ENCODE measurements at regions not wholly inside any gene's neighbourhood (a gene's known extent, or its start where the extent isn't known, plus 50 kb on each side); places are given as distances from the start of the nearest gene placed in this dataset.

DNA sequence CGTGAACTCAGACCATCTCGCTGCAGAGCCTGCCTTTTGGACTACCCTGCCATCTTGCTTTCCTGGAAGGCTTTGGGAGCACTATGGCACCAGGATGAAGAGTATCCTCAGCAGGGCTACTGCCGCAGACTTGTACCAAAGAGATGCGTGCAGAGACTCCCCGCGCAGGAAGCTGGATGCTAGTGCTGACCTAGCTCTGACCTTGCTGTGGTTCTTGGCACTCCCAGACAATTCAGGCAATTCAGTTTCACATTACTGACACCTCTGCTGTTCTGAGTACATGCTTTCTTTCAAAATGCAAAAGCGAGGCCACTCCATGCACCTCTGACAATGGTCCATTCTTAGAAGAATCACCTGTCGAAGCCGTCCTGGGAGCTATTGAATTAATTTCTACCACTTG lies 251.5 kb upstream of the MEX3C start:
- Mint-ChIP-seq H3K4me1 (peaks cover 15% of the 10 kb centered on the region), H3K9me3 (no peaks in the 10 kb centered on the region), H3K36me3 (ENCODE audit: low read depth) (no peaks in the 10 kb centered on the region), H3K4me3 (no peak overlapping the region), H3K27ac (ENCODE audit: unreplicated experiment) (no peak overlapping the region), H3K27me3 (ENCODE audit: low read depth) (no peaks in the 10 kb centered on the region)
- DNase-seq (ENCODE audit: low read depth, low spot score): no peak
- TF ChIP-seq, protein P1, sequence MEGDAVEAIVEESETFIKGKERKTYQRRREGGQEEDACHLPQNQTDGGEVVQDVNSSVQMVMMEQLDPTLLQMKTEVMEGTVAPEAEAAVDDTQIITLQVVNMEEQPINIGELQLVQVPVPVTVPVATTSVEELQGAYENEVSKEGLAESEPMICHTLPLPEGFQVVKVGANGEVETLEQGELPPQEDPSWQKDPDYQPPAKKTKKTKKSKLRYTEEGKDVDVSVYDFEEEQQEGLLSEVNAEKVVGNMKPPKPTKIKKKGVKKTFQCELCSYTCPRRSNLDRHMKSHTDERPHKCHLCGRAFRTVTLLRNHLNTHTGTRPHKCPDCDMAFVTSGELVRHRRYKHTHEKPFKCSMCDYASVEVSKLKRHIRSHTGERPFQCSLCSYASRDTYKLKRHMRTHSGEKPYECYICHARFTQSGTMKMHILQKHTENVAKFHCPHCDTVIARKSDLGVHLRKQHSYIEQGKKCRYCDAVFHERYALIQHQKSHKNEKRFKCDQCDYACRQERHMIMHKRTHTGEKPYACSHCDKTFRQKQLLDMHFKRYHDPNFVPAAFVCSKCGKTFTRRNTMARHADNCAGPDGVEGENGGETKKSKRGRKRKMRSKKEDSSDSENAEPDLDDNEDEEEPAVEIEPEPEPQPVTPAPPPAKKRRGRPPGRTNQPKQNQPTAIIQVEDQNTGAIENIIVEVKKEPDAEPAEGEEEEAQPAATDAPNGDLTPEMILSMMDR (conservative IDR thresholded peaks at IDR 0.05): no peak

DNA sequence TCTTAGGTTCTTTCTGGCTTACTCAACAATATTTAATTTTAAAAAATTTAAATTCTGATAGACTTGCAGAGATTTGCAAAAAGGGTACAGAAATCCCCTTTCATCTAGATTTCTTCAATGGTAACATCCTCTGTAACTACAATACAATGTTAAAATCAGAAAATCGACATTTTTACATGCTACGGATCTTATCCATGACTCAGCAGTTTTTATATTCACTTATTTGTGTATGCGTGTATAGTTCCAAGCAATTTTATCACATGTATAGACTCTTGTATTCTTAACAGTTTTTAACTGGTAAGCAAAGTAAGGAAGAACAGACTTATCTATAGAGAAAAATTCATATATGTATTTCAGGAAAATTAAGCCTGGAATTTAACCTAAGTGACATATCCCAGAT lies 256.1 kb upstream of the MEX3C start:
- H3K27ac Mint-ChIP-seq (ENCODE audit: unreplicated experiment): no peak overlapping the region
- H3K36me3 Mint-ChIP-seq (ENCODE audit: low read depth): no peaks in the 10 kb centered on the region
- DNase-seq (ENCODE audit: low read depth, low spot score): no peak
- TF ChIP-seq, protein P1 (conservative IDR thresholded peaks at IDR 0.05): no peak
- no peaks in the 10 kb centered on the region for H3K27me3 Mint-ChIP-seq (ENCODE audit: low read depth)
- H3K4me1 Mint-ChIP-seq: peaks cover 15% of the 10 kb centered on the region
- H3K9me3 Mint-ChIP-seq: no peaks in the 10 kb centered on the region
- no peak overlapping the region for H3K4me3 Mint-ChIP-seq

DNA sequence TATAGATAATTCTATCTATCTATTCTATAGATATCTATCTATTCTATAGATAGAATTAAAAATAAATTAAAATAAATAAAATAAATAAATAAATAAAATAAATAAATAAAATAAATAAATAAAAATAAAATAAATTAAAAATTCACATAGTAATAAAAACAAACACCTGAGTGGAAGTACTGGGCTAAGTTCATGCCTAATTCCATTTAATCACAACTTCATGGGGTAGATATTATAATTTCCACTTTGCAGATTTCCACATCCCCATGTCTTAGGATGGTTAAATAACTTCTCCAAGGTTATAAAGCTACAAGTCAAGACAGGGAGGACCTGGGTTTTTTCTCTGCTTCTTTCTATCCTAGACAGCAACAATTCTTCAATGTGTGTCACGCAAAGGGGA lies 261.4 kb upstream of the MEX3C start:
- H3K27me3 Mint-ChIP-seq (ENCODE audit: low read depth): no peaks in the 10 kb centered on the region
- no peak for DNase-seq (ENCODE audit: low read depth, low spot score)
- peaks cover 3% of the 10 kb centered on the region for H3K36me3 Mint-ChIP-seq (ENCODE audit: low read depth)
- H3K9me3 Mint-ChIP-seq: peaks cover 3% of the 10 kb centered on the region
- TF ChIP-seq, protein P1 (conservative IDR thresholded peaks at IDR 0.05): no peak
- H3K4me1 Mint-ChIP-seq: peaks cover 9% of the 10 kb centered on the region
- H3K27ac Mint-ChIP-seq (ENCODE audit: unreplicated experiment): no peak overlapping the region
- H3K4me3 Mint-ChIP-seq: no peak overlapping the region

DNA sequence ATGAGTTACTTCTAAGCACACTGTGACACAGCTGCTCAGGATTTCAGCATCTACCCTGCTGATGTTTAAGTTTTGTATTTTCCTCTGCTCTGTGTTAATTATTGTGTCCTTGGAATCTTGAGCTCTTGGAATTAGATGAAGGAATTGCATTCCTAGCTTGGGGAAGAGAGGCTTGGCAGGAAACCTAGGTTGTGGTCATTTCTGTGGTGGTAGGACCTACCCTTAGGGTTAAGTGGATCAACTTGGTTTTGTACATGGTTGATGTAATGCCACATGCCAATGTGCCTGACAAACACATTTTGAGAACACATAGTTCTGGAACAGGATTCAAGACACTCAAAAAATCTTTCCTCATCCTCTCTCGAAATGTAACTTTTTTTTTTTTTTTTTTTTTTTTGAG lies 264.5 kb upstream of the MEX3C start:
- peaks cover 3% of the 10 kb centered on the region for H3K9me3 Mint-ChIP-seq

DNA sequence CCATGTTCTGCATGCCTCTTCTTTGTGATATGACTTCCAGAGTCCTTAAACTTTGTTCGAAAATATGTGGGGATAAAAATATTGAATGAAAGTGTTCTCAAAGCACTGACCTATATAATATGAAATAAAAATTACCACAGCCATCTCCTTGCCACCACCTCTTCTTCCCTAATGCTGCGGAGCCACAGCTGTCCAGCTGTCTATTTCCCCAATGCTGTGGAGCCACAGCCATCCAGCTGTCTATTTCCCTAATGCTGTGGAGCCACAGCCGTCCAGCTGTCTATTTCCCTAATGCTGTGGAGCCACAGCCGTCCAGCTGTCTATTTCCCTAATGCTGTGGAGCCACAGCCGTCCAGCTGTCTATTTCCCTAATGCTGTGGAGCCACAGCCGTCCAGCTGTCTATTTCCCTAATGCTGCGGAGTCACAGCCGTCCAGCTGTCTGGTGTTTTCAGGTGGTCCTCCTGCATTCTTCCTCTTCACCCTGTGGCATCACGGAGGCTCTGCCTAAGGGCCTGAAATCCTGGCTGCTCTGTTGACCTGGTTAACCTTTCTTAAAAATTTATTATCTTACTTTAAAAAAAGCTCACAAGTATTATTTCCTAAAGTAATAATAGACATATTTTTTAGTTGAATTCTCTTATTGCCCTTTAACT lies 266.1 kb upstream of the MEX3C start:
- DNase-seq (ENCODE audit: low read depth, low spot score): no peak
- Mint-ChIP-seq H3K36me3 (ENCODE audit: low read depth) (peaks cover 3% of the 10 kb centered on the region), H3K27me3 (ENCODE audit: low read depth) (no peaks in the 10 kb centered on the region), H3K4me3 (no peak overlapping the region), H3K9me3 (peaks cover 5% of the 10 kb centered on the region), H3K4me1 (peaks cover 9% of the 10 kb centered on the region), H3K27ac (ENCODE audit: unreplicated experiment) (no peak overlapping the region)
- TF ChIP-seq, protein P1 (conservative IDR thresholded peaks at IDR 0.05): no peak

More for the DNA sequence above, 264.5 kb upstream of the MEX3C start:
- Mint-ChIP-seq H3K4me3 (no peak overlapping the region), H3K4me1 (peaks cover 9% of the 10 kb centered on the region), H3K36me3 (ENCODE audit: low read depth) (peaks cover 3% of the 10 kb centered on the region), H3K27me3 (ENCODE audit: low read depth) (no peaks in the 10 kb centered on the region), H3K27ac (ENCODE audit: unreplicated experiment) (no peak overlapping the region)
- DNase-seq (ENCODE audit: low read depth, low spot score): no peak
- TF ChIP-seq, protein P1 (conservative IDR thresholded peaks at IDR 0.05): no peak
